B cell (primary cell): ENCODE measurements at regions not wholly inside any gene's neighbourhood (a gene's known extent, or its start where the extent isn't known, plus 50 kb on each side); places are given as distances from the start of the nearest gene placed in this dataset.

Experiments
- CTCF ChIP-seq: fragments of 200-600 bp; IDR thresholded peaks from one replicate; pipeline ENCODE4 v1.8.0; 2022; ENCODE audit warnings: antibody characterized with exemption, mild to moderate bottlenecking
- EZH2 ChIP-seq: IDR thresholded peaks from 2 replicates; pipeline ENCODE4 v1.6.1; 2012; ENCODE audit warnings: borderline replicate concordance, low read depth, mild to moderate bottlenecking, moderate library complexity, low read length; ENCODE audit not compliant: insufficient read depth, poor library complexity, severe bottlenecking

DNA sequence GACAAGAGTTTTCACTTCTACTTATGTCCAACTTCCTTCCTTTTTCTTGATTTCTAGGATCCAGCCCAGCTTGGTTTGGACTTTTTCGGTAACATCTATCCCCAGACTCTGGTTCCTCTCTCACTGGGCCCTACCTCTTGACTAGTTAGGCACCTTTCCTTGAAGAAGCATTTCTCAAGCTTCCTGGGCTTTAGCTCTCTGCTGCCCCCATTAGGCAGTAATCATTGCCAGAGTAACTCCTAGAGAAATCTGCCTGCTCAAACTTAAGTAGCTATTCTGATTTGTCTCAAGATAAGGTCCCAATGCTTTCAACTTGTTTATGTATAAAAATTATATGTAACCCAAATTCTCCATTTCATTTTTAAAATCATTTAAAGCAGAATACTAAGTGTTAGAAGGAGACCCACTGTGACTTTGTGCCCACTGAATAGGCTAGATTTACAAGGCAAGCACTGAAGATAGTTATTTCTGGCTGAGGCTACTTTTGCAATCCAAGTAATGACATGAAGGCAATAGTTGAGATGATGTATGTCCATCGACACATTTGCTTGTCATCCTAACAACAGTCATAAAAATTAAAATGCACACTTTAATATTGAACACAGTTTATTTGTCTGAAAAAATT, 275.0 kb upstream of the G2E3 start:
- no peak for TF ChIP-seq EZH2
- peak; percentile 21 for TF ChIP-seq CTCF
